Activated CD8-positive, alpha-beta T cell treated with anti-CD3 and anti-CD28 coated beads, Interleukin-2, amount 10 ng/mL, durations not matched to agents 7 days and 5 days (primary cell): ENCODE measurements at regions not wholly inside any gene's neighbourhood (a gene's known extent, or its start where the extent isn't known, plus 50 kb on each side); places are given as distances from the start of the nearest gene placed in this dataset.
"Not testable (repeated sequence)": the region's sequence is repeated elsewhere in the genome, so short reads cannot be mapped to it uniquely, and the experiment has no call there.

ENCODE experiments used
- ATAC-seq: fragments of 150-1000 bp; cut with Tn5 transposase; one replicate; pipeline ENCODE4 v1.10.0; 2021; ENCODE audit warnings: moderate library complexity
- CTCF ChIA-PET: fragments of 350-600 bp; sonication (Branson Sonifier 250); formaldehyde crosslinking; loops from one replicate; lab custom pipeline; 2021; ENCODE audit warnings: antibody characterized with exemption; lab: Charles Lee
- POLR2A ChIA-PET: fragments of 350-600 bp; sonication (Branson Sonifier 250); formaldehyde crosslinking; loops from one replicate; lab custom pipeline; 2021; ENCODE audit warnings: antibody characterized with exemption; lab: Charles Lee
- DNase-seq: peaks from one replicate; pipeline ENCODE4 v3.0.0-alpha.2; 2020
- H3K27ac Mint-ChIP-seq: one replicate; pipeline ENCODE4 v1.8.0; 2021; ENCODE audit warnings: mild to moderate bottlenecking, mixed read lengths
- H3K27me3 Mint-ChIP-seq: one replicate; pipeline ENCODE4 v1.8.0; 2021; ENCODE audit warnings: low read depth, mixed read lengths
- H3K36me3 Mint-ChIP-seq: one replicate; pipeline ENCODE4 v1.8.0; 2021; ENCODE audit warnings: low read depth, mixed read lengths
- H3K4me1 Mint-ChIP-seq: one replicate; pipeline ENCODE4 v1.8.0; 2021; ENCODE audit warnings: low read depth, mixed read lengths
- H3K4me3 Mint-ChIP-seq: one replicate; pipeline ENCODE4 v1.8.0; 2021; ENCODE audit warnings: mild to moderate bottlenecking, mixed read lengths
- H3K9me3 Mint-ChIP-seq: one replicate; pipeline ENCODE4 v1.8.0; 2022; ENCODE audit warnings: mixed read lengths; ENCODE audit not compliant: insufficient read depth

DNA sequence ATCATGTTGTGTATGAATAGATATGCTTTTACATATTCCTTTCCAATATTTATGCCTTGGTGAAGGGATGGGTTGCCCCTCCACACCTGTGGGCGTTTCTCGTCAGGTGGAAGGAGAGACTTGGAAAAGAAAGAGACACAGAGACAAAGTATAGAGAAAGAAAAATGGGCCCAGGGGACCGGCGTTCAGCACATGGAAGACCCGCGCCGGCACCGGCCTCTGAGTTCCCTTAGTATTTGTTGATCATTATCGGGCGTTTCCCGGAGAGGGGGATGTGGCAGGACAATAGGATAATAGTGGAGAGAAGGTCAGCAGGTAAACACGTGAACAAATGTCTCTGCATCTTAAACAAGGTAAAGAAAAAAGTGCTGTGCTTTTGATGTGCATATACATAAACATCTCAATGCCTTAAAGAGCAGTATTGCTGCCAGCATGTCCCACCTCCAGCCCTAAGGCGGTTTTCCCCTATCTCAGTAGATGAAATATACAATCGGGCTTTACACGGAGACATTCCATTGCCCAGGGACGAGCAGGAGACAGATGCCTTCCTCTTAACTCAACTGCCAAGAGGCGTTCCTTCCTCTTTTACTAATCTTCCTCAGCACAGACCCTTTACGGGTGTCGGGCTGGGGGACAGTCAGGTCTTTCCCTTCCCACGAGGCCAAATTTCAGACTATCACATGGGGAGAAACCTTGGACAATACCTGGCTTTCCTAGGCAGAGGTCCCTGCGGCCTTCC lies 188.5 kb upstream of the F9 start:
- H3K27me3 Mint-ChIP-seq, H3K9me3 Mint-ChIP-seq, H3K36me3 Mint-ChIP-seq, H3K27ac Mint-ChIP-seq, CTCF ChIA-PET, H3K4me1 Mint-ChIP-seq, DNase-seq, H3K4me3 Mint-ChIP-seq, ATAC-seq, POLR2A ChIA-PET: not testable (repeated sequence)

DNA sequence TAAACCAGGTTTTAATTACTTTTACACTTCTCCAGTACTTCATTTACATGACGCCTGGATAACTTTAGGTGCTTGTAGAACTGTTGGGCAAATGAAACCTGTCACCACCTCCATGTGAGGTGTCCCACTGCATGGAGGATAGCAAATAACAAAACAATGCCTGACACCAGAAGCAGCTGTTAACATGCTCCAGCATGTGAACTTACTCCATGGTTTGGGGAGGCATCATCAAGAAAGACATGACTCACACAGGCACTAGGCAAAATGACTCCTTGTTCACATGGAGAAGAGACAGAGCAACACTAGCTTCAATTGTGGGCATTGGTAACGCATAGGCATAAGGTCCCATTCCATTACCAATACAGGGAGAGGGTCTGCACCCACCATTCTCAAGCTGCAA lies 198.1 kb upstream of the F9 start:
- DNase-seq = no peak
- ChIA-PET POLR2A (no interaction called here), CTCF (no interaction called here)
- Mint-ChIP-seq H3K4me3 (no peak overlapping the region), H3K9me3 (no peaks in the 10 kb centered on the region), H3K4me1 (no peaks in the 10 kb centered on the region), H3K36me3 (no peaks in the 10 kb centered on the region), H3K27me3 (no peaks in the 10 kb centered on the region), H3K27ac (no peak overlapping the region)
- no peak for ATAC-seq

DNA sequence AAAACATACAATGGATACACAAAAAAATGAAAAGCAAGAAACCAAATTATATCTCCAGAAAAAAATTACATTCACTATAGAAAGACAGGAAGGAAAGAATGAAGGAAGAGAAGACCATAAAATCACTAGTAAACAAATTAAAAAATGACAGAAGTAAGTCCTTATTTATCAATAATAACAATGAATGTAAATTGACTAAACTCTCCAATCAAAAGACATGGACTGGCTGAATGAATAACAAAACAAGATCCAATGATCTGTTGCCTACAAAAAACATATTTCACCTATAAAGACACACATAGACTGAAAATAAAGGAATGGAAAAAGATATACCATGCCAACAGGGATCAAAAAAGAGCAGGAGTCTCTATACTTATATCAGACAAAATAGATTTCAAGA lies 203.2 kb upstream of the F9 start:
- ATAC-seq (no peak), DNase-seq (no peak)
- ChIA-PET POLR2A (no interaction called here), CTCF (no interaction called here)
- Mint-ChIP-seq H3K4me3 (no peak overlapping the region), H3K9me3 (no peaks in the 10 kb centered on the region), H3K27me3 (no peaks in the 10 kb centered on the region), H3K27ac (no peak overlapping the region), H3K36me3 (no peaks in the 10 kb centered on the region), H3K4me1 (no peaks in the 10 kb centered on the region)

DNA sequence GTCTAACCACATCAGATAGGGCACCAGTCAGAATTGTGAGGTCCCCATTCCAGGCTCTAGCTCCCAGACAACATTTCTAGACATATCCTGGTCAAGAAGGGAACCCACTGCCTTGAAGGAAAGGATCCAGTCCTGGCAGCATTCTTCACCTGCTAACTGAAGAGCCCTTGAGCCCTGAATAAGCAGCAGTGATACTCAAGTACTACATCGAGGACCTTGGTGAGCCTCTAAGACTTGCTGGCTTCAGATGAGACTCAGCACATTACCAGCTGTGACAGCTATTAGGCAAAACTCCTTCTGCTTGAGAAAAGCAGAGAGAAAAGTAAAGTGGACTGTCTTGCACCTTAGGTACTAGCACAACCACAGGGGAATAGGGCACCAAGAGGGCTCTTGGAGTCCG lies 205.8 kb upstream of the F9 start:
- DNase-seq (no peak), ATAC-seq (no peak)
- Mint-ChIP-seq H3K4me1 (no peaks in the 10 kb centered on the region), H3K36me3 (no peaks in the 10 kb centered on the region), H3K27me3 (no peaks in the 10 kb centered on the region), H3K9me3 (no peaks in the 10 kb centered on the region), H3K27ac (no peak overlapping the region), H3K4me3 (no peak overlapping the region)
- ChIA-PET CTCF (no interaction called here), POLR2A (no interaction called here)

DNA sequence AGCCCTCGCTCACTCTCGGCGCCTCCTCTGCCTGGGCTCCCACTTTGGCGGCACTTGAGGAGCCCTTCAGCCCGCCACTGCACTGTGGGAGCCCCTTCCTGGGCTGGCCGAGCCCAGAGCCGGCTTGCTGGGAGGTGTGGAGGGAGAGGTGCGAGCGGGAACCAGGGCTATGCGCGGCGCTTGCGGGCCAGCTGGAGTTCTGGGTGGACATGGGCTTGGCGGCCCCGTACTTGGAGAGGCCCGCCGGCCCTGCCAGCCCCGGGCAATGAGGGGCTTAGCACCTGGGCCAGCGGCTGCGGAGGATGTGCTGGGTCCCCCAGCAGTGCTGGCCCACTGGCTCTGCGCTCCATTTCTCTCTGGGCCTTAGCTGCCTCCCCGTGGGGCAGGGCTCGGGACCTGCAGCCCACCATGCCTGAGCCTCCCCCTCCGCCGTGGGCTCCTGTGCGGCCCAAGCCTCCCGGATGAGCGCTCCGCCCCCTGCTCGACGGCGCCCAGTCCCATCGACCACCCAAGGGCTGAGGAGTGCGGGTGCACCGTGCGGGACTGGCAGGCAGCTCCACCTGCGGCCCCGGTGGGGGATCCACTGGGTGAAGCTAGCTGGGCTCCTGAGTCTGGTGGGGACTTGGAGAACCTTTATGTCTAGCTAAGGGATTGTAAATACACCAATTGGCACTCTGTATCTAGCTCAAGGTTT lies 209.7 kb upstream of the F9 start:
- H3K27ac Mint-ChIP-seq, DNase-seq, H3K4me3 Mint-ChIP-seq, H3K9me3 Mint-ChIP-seq, POLR2A ChIA-PET, ATAC-seq, H3K36me3 Mint-ChIP-seq, H3K4me1 Mint-ChIP-seq, H3K27me3 Mint-ChIP-seq, CTCF ChIA-PET: not testable (repeated sequence)

DNA sequence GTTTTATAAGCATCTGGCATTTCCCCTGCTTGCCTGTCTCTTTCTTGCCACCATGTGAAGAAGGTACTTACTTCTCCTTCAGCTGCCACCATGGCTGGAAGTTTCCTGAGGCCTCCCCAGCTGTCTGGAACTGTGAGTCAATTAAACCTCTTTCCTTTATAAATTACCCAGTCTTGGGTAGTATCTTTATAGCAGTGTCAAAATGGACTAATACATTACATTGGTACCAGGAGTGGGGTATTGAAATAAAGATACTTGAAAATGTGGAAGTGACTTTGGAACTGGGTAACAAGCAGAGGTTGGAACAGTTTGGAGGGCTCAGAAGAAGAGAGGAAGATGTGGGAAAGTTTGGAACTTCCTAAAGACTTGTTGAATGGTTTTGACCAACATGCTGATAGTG lies 223.9 kb upstream of the F9 start:
- H3K27me3 Mint-ChIP-seq, DNase-seq, H3K4me3 Mint-ChIP-seq, POLR2A ChIA-PET, H3K36me3 Mint-ChIP-seq, ATAC-seq, H3K4me1 Mint-ChIP-seq, H3K27ac Mint-ChIP-seq, CTCF ChIA-PET, H3K9me3 Mint-ChIP-seq: not testable (repeated sequence)

DNA sequence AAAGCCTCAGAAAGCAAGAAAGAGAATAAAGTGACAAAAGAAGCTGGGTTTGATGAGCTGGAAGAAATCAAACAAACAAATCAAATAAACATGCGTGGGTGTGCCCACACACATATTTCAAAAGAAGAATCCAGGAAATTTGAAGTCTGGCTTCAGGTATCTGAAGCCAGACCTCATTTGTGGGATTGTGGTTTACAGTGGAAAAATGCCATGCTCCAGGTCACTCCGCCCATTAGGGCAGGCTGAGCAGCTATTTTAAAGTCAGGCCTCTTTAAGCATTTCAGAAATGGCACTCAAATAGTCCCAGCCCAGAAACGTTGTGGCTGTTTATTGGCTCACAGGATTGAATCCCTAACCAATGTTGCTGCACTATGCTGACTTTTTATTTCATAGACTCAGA lies 226.1 kb upstream of the F9 start:
- ATAC-seq (no peak), DNase-seq (no peak)
- Mint-ChIP-seq H3K27me3 (no peaks in the 10 kb centered on the region), H3K9me3 (no peaks in the 10 kb centered on the region), H3K27ac (no peak overlapping the region), H3K4me3 (no peak overlapping the region), H3K36me3 (no peaks in the 10 kb centered on the region), H3K4me1 (no peaks in the 10 kb centered on the region)
- POLR2A ChIA-PET = no interaction called here
- CTCF ChIA-PET = no interaction called here

DNA sequence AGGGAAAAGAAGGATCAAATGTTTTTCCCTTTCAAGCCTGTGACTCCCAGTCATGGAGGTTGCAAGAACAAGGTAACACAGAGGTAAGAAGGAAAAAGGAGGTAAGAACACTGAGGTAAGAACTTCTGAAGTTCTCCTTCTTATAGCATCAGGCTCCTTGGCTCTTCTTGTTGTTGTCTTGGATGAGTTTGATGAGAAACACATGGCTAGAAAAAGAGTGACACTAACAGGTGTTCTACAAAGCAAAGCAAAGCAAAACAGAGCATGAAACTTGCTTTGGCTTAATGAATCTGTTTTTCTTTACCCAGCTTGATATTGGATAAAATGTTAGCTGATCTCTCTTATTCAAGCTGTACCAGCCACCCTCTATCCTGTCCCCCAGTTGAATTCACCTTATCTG lies 231.2 kb upstream of the F9 start:
- H3K4me3 Mint-ChIP-seq = no peak overlapping the region
- H3K4me1 Mint-ChIP-seq = no peaks in the 10 kb centered on the region
- CTCF ChIA-PET = no interaction called here
- DNase-seq = no peak
- no peaks in the 10 kb centered on the region for H3K9me3 Mint-ChIP-seq
- POLR2A ChIA-PET = no interaction called here
- H3K27me3 Mint-ChIP-seq = no peaks in the 10 kb centered on the region
- no peak overlapping the region for H3K27ac Mint-ChIP-seq
- no peaks in the 10 kb centered on the region for H3K36me3 Mint-ChIP-seq
- ATAC-seq = no peak

DNA sequence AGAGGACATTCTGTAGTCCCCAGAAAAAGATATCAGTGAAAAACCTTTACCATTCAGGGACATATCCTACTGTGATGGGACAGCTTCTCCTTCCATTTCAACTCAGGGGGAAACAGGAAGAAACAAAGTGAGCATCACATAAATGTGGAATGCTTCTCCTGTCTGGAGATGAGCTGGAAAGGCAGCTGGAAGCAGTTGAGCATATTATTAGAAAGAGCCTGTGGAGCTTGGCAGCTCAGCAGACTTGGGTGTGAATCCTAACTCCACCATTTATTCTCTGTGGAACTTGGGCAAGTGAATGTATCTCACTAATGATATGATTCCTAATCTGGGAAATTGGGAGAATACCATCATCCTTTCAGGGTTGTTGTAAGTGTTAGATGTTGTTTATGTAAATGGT lies 232.1 kb upstream of the F9 start:
- H3K9me3 Mint-ChIP-seq = no peaks in the 10 kb centered on the region
- POLR2A ChIA-PET = no interaction called here

DNA sequence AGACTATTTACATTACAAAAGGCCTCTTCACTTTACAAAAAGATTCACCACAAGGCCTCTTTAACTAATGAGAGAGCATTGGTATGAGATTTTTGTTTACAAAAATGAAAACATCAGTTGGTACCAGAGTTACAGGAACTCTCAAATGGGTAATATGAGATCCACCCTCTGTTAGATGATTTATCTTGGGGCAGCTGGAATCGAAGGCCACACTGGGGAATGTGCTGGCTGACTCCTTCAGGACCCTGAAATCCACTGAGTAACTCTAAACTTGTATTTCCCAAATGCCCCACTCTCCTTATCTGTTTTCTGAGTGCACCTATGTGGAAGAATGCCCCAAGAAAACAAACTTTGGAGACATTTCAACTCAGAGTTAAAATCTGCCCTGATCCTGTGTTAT lies 232.9 kb upstream of the F9 start:
- Mint-ChIP-seq H3K4me3 (no peak overlapping the region), H3K27ac (no peak overlapping the region), H3K9me3 (no peaks in the 10 kb centered on the region), H3K36me3 (no peaks in the 10 kb centered on the region), H3K4me1 (no peaks in the 10 kb centered on the region), H3K27me3 (no peaks in the 10 kb centered on the region)
- no peak for ATAC-seq
- ChIA-PET POLR2A (no interaction called here), CTCF (no interaction called here)
- DNase-seq = no peak

More for the DNA sequence above, 232.1 kb upstream of the F9 start:
- H3K4me1 Mint-ChIP-seq = no peaks in the 10 kb centered on the region
- H3K27ac Mint-ChIP-seq = no peak overlapping the region
- DNase-seq = no peak
- no peaks in the 10 kb centered on the region for H3K27me3 Mint-ChIP-seq
- no peaks in the 10 kb centered on the region for H3K36me3 Mint-ChIP-seq
- ATAC-seq = no peak
- no peak overlapping the region for H3K4me3 Mint-ChIP-seq
- CTCF ChIA-PET = no interaction called here

DNA sequence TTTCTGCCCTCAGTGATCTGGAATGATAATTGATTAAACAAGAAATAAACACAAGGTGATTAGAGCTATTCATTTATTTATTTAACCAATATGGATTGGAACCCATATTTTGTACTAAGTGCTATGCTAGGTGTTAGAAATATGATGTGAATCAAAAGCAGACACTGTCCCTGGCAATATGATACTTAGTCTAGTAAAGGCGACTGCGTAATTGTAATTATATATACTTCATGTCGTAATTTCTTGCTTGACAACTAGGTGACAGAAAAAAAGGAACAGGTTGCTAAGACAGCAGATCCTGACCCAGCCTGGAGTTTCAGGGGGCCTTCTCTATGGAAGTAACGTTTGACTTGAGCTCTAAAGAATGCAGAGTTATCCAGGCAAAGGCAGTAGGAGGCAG lies 236.5 kb upstream of the F9 start:
- no peaks in the 10 kb centered on the region for H3K27me3 Mint-ChIP-seq
- ChIA-PET CTCF (no interaction called here), POLR2A (no interaction called here)
- DNase-seq = no peak
- no peaks in the 10 kb centered on the region for H3K9me3 Mint-ChIP-seq
- H3K4me1 Mint-ChIP-seq = no peaks in the 10 kb centered on the region
- H3K36me3 Mint-ChIP-seq = no peaks in the 10 kb centered on the region
- no peak overlapping the region for H3K4me3 Mint-ChIP-seq
- no peak overlapping the region for H3K27ac Mint-ChIP-seq
- no peak for ATAC-seq

DNA sequence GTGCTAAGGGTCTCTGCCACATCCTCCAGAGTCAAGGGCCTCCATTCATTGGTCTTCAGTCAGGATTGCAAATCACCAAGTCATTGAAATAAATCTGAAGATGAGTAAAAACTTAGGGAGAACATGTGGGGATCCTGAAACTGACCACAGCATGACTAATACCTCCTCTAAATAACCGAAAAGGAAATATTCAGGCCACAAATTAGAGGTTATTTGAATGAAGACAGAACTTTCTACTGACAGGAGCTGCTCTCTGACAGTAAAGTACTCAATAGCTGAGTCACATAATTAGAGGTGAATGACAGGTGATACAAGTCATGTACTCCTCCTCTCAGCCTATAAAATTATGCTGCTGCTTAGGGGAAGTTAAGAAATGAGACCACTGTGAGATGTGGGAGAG lies 240.2 kb upstream of the F9 start:
- Mint-ChIP-seq H3K27ac (no peak overlapping the region), H3K27me3 (no peaks in the 10 kb centered on the region), H3K4me1 (no peaks in the 10 kb centered on the region), H3K4me3 (no peak overlapping the region), H3K36me3 (no peaks in the 10 kb centered on the region), H3K9me3 (no peaks in the 10 kb centered on the region)
- DNase-seq (no peak), ATAC-seq (no peak)
- CTCF ChIA-PET = no interaction called here
- POLR2A ChIA-PET = no interaction called here
